ENCODE measurements at regions not wholly inside any gene's neighbourhood (a gene's known extent, or its start where the extent isn't known, plus 50 kb on each side); places are given as distances from the start of the nearest gene placed in this dataset.

DNA sequence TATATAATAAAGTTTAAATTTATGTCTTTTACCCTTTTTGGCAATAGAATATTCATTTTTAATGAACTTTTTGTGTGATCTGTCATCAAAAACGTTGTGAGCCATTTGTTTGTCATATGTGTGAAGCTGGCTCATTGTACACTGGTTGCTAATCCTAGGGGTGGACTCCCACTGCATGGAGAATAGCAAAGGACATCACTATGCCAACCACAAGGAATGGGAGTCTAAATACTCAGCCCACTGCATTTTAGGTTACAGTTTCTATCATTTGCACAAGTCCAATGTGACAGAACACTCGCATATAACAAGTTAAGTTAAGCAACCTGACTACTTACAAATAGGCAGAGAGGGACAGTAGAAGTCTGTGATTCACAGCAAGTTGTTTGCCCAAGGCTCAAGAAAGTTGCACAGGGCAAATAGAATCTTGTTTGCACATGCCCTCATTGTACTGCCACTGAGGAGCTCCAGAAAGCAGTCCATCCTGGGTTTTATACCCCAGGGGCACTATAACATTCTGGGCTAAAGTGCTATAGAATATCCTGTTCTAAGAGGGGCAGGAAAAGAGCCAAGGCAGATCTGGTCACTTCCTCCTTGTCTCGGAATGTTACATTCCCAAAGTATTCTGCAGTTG, 545.9 kb upstream of the GCFC2 start:
- TF ChIP-seq SIN3A (IDR thresholded peaks at IDR 0.05; ENCODE audit: borderline replicate concordance, insufficient read depth, low read depth, low read length) (no peak), CTCF (IDR thresholded peaks at IDR 0.05) (no peak), POLR2AphosphoS5 (IDR thresholded peaks at IDR 0.05; ENCODE audit: low read depth, low read length) (no peak), REST (IDR thresholded peaks at IDR 0.05; ENCODE audit: insufficient read depth in 1 of 2, low read depth in 2 of 2, low read length in 1 of 2) (no peak)

Data from Panc1 (cell line).